RWPE2 (cell line): ENCODE measurements at regions not wholly inside any gene's neighbourhood (a gene's known extent, or its start where the extent isn't known, plus 50 kb on each side); places are given as distances from the start of the nearest gene placed in this dataset.

Source experiments
- ATAC-seq: fragments of 200-7000 bp; cut with Tn5 transposase; 3 replicates; pipeline ENCODE4 v1.9.1; 2021; ENCODE audit warnings: low read depth
- DNase-seq: peaks from one replicate; pipeline ENCODE4 v3.0.0-alpha.2; 2020; ENCODE audit warnings: low spot score
- H3K27ac ChIP-seq: fragments of 450-650 bp; 2 replicates; pipeline ENCODE4 v1.5.1; 2017; ENCODE audit warnings: mild to moderate bottlenecking; ENCODE audit not compliant: poor library complexity, severe bottlenecking
- H3K27me3 ChIP-seq: fragments of 250-450 bp; sonication (Bioruptor Pico); 2 replicates; pipeline ENCODE4 v1.5.1; 2021; ENCODE audit warnings: mild to moderate bottlenecking, moderate library complexity; ENCODE audit not compliant: insufficient read depth, poor library complexity, severe bottlenecking
- H3K36me3 ChIP-seq: fragments of 250-450 bp; sonication (Bioruptor Pico); 2 replicates; pipeline ENCODE4 v1.5.1; 2020; ENCODE audit warnings: low read depth, mild to moderate bottlenecking, moderate library complexity
- H3K4me1 ChIP-seq: fragments of 250-450 bp; sonication (Bioruptor Pico); 2 replicates; pipeline ENCODE4 v1.5.1; 2021; ENCODE audit warnings: mild to moderate bottlenecking, moderate library complexity; ENCODE audit not compliant: insufficient read depth, poor library complexity, severe bottlenecking
- H3K4me3 ChIP-seq: fragments of 250-450 bp; sonication (Bioruptor Pico); 2 replicates; pipeline ENCODE4 v1.5.1; 2021; ENCODE audit warnings: mild to moderate bottlenecking, moderate library complexity; ENCODE audit not compliant: severe bottlenecking
- H3K9me3 ChIP-seq: fragments of 250-450 bp; sonication (Bioruptor Pico); 2 replicates; pipeline ENCODE4 v1.5.1; 2021; ENCODE audit warnings: mild to moderate bottlenecking, moderate library complexity; ENCODE audit not compliant: severe bottlenecking
- TF ChIP-seq, protein P1 (sequence below): fragments of 450-650 bp; IDR thresholded peaks from one replicate; pipeline ENCODE4 v1.5.1; 2017; ENCODE audit warnings: mild to moderate bottlenecking, moderate library complexity; ENCODE audit not compliant: poor library complexity, severe bottlenecking

- no peaks in the 10 kb centered on the region for H3K27me3 ChIP-seq
- ATAC-seq (no peak), DNase-seq (no peak)
- no peaks in the 10 kb centered on the region for H3K4me1 ChIP-seq
- no peak overlapping the region for H3K4me3 ChIP-seq
- H3K36me3 ChIP-seq, result no peaks in the 10 kb centered on the region
- H3K27ac ChIP-seq, result no peak overlapping the region
- TF ChIP-seq, protein P1, sequence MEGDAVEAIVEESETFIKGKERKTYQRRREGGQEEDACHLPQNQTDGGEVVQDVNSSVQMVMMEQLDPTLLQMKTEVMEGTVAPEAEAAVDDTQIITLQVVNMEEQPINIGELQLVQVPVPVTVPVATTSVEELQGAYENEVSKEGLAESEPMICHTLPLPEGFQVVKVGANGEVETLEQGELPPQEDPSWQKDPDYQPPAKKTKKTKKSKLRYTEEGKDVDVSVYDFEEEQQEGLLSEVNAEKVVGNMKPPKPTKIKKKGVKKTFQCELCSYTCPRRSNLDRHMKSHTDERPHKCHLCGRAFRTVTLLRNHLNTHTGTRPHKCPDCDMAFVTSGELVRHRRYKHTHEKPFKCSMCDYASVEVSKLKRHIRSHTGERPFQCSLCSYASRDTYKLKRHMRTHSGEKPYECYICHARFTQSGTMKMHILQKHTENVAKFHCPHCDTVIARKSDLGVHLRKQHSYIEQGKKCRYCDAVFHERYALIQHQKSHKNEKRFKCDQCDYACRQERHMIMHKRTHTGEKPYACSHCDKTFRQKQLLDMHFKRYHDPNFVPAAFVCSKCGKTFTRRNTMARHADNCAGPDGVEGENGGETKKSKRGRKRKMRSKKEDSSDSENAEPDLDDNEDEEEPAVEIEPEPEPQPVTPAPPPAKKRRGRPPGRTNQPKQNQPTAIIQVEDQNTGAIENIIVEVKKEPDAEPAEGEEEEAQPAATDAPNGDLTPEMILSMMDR, result no peak
- no peaks in the 10 kb centered on the region for H3K9me3 ChIP-seq
Measured at GRCh38 chr5:13331585-13331984, 612.9 kb downstream of the DNAH5 start.

- no peak for ATAC-seq
- Histone ChIP-seq H3K4me1 (no peaks in the 10 kb centered on the region), H3K27me3 (no peaks in the 10 kb centered on the region), H3K36me3 (no peaks in the 10 kb centered on the region), H3K4me3 (no peak overlapping the region), H3K9me3 (peaks cover 3% of the 10 kb centered on the region), H3K27ac (no peak overlapping the region)
- TF ChIP-seq, protein P1, result no peak
- no peak for DNase-seq
Measured at GRCh38 chr5:13328316-13328715, 616.2 kb downstream of the DNAH5 start.

- peaks cover 3% of the 10 kb centered on the region for H3K9me3 ChIP-seq
- H3K27me3 ChIP-seq, result no peaks in the 10 kb centered on the region
- ATAC-seq (peak; percentile 42; the same call in 1 of the 3 replicates), DNase-seq (no peak)
- TF ChIP-seq, protein P1, result no peak
- H3K27ac ChIP-seq, result no peak overlapping the region
- no peaks in the 10 kb centered on the region for H3K4me1 ChIP-seq
- no peaks in the 10 kb centered on the region for H3K36me3 ChIP-seq
- H3K4me3 ChIP-seq, result no peak overlapping the region
Measured at GRCh38 chr5:13325765-13326164, 618.7 kb downstream of the DNAH5 start.

GRCh38 chr5:13322769-13323168, 621.7 kb downstream of the DNAH5 start:
- Histone ChIP-seq H3K9me3 (peaks cover 3% of the 10 kb centered on the region), H3K27ac (no peak overlapping the region), H3K27me3 (no peaks in the 10 kb centered on the region), H3K4me3 (no peak overlapping the region), H3K4me1 (no peaks in the 10 kb centered on the region), H3K36me3 (no peaks in the 10 kb centered on the region)
- TF ChIP-seq, protein P1, result no peak
- DNase-seq, result no peak
- ATAC-seq, result no peak

GRCh38 chr5:13317654-13318053, 626.8 kb downstream of the DNAH5 start:
- ATAC-seq (no peak), DNase-seq (no peak)
- Histone ChIP-seq H3K4me3 (no peak overlapping the region), H3K4me1 (no peaks in the 10 kb centered on the region), H3K9me3 (no peaks in the 10 kb centered on the region), H3K36me3 (no peaks in the 10 kb centered on the region), H3K27ac (no peak overlapping the region), H3K27me3 (no peaks in the 10 kb centered on the region)
- TF ChIP-seq, protein P1, result no peak
